ENCODE measurements at regions not wholly inside any gene's neighbourhood (a gene's known extent, or its start where the extent isn't known, plus 50 kb on each side); places are given as distances from the start of the nearest gene placed in this dataset.

DNA sequence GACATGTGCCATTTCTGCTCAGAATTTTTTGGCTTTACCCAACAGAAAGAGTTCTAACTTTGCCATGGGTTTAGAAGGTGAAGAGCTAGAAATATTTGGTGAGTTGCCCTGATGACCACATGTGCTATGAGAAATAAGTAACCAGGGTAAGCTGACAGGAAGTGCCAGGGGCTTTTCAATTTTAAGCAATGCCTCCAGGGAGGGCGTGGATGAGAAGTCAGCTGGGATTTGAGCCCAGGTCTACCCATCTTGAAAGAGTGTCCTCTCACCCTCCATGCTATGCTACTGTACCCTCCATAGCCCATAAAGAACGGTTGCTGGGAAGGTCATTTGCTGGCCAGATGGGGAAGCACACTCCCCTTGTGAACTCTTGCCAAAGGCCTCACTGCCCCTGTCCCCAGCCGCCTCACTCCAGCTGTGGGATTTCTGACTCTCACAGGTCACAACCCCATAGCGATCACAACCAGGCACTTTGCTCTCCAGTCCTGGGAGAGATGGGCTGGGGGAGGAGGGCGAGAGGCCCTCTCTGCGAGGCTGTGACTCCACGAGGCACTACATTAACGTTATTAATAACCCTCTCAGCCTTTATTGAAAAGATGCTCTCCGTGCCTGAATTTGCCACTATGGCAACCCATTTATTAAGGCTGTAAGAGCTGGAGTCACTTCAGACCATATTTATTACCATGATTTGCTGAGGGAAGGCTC is 291.1 kb downstream of the DHX35 start:
- H3K9me3 ChIP-seq: no peaks in the 10 kb centered on the region
- H3K36me3 ChIP-seq: no peaks in the 10 kb centered on the region
- intact Hi-C loops (cut with DNase I): no loop called here
- H3K27ac ChIP-seq: no peak overlapping the region
- TF ChIP-seq POLR2A (IDR thresholded peaks at IDR 0.05) (no peak), POLR2AphosphoS5 (IDR thresholded peaks at IDR 0.05; ENCODE audit: insufficient read depth in 1 of 2, low read depth in 1 of 2) (no peak)
- TF ChIP-seq, protein P1, sequence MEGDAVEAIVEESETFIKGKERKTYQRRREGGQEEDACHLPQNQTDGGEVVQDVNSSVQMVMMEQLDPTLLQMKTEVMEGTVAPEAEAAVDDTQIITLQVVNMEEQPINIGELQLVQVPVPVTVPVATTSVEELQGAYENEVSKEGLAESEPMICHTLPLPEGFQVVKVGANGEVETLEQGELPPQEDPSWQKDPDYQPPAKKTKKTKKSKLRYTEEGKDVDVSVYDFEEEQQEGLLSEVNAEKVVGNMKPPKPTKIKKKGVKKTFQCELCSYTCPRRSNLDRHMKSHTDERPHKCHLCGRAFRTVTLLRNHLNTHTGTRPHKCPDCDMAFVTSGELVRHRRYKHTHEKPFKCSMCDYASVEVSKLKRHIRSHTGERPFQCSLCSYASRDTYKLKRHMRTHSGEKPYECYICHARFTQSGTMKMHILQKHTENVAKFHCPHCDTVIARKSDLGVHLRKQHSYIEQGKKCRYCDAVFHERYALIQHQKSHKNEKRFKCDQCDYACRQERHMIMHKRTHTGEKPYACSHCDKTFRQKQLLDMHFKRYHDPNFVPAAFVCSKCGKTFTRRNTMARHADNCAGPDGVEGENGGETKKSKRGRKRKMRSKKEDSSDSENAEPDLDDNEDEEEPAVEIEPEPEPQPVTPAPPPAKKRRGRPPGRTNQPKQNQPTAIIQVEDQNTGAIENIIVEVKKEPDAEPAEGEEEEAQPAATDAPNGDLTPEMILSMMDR (IDR thresholded peaks at IDR 0.05): no peak
- no peaks in the 10 kb centered on the region for H3K4me1 ChIP-seq
- no peak for DNase-seq (ENCODE audit: extremely low spot score in 2 of 2)
- H3K4me3 ChIP-seq: no peak overlapping the region
- no peaks in the 10 kb centered on the region for H3K27me3 ChIP-seq

DNA sequence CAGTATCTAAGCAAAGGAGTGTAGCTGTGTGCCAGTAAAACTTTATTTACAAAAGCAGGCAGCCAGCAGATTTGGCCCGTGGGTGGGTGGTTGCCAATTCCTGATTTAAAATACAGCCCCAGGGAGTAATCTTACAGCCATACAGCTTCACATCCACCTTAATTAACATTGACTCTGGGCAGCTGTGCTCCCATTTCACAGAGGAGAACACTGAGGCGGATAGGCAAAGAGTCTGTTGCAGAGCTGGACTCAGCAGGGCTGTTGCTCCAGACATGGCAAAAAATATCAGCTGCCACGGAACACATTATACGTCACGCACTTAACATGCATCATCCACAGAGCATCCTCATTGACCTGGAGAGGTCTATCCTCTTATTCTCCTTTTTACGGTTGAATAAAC is 289.9 kb downstream of the DHX35 start:
- Histone ChIP-seq H3K4me1 (no peaks in the 10 kb centered on the region), H3K36me3 (no peaks in the 10 kb centered on the region), H3K9me3 (no peaks in the 10 kb centered on the region), H3K27ac (no peak overlapping the region), H3K27me3 (no peaks in the 10 kb centered on the region), H3K4me3 (no peak overlapping the region)
- no peak for DNase-seq (ENCODE audit: extremely low spot score in 2 of 2)
- TF ChIP-seq, protein P1 (IDR thresholded peaks at IDR 0.05): no peak
- TF ChIP-seq POLR2A (IDR thresholded peaks at IDR 0.05) (no peak), POLR2AphosphoS5 (IDR thresholded peaks at IDR 0.05; ENCODE audit: insufficient read depth in 1 of 2, low read depth in 1 of 2) (no peak)
- intact Hi-C loops (cut with DNase I): no loop called here

DNA sequence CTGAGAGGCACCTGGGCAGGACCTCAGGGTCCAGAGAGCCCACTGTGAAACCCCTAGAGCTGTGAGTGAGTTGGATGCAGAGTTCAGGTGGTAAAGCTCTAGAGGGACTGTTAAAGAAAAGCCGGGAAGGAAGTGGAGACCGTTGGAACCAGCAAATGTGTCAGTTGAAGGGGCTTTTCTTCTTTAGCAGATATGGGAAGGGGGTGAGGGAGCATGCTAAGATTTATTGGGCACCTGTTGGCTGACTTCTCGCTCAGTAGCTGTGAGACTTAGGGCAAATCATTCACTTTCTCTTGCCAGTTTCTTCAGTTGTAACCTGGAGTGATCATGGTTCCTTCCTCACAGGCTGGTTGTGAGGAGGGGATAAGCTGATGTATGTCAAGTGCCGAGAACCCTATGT is 287.7 kb downstream of the DHX35 start:
- TF ChIP-seq POLR2AphosphoS5 (IDR thresholded peaks at IDR 0.05; ENCODE audit: insufficient read depth in 1 of 2, low read depth in 1 of 2) (no peak), POLR2A (IDR thresholded peaks at IDR 0.05) (no peak)
- TF ChIP-seq, protein P1 (IDR thresholded peaks at IDR 0.05): no peak
- Histone ChIP-seq H3K4me1 (no peaks in the 10 kb centered on the region), H3K4me3 (no peak overlapping the region), H3K9me3 (no peaks in the 10 kb centered on the region), H3K27ac (no peak overlapping the region), H3K27me3 (no peaks in the 10 kb centered on the region), H3K36me3 (no peaks in the 10 kb centered on the region)
- intact Hi-C loops (cut with DNase I): no loop called here
- DNase-seq (ENCODE audit: extremely low spot score in 2 of 2): no peak

DNA sequence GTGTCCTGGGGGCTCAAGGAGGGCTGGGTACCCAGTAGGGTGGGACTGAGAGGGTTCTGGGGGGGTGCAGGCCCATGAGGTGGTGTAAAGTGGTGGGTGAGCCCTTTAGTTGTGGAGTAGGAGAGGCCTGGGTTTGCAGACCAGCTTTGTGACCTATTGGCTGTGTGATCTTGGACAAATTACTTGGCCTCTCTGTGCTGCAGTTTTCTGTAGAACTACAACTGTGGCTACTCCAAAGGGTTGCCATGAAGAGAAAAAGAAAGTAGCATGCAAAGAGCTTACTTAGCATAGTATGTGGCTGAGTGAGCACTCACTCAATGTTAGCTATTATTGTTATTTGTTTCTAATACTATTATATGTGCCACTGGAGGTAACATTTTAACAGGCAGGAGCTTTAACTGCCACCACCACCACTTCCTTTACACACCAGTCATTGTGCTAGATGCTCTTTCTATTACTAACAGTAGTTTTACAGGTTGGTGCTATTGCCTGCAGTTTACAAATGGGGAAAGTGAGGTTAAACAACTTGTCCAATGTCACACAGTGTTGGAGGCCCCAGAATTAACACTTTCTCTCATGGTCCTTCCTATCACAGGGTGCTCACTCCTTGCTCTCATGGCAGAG is 286.8 kb downstream of the DHX35 start:
- TF ChIP-seq, protein P1 (IDR thresholded peaks at IDR 0.05): no peak
- TF ChIP-seq POLR2AphosphoS5 (IDR thresholded peaks at IDR 0.05; ENCODE audit: insufficient read depth in 1 of 2, low read depth in 1 of 2): no peak
- TF ChIP-seq POLR2A (IDR thresholded peaks at IDR 0.05): no peak
- Histone ChIP-seq H3K9me3 (no peaks in the 10 kb centered on the region), H3K27me3 (no peaks in the 10 kb centered on the region), H3K4me1 (no peaks in the 10 kb centered on the region), H3K4me3 (no peak overlapping the region), H3K27ac (no peak overlapping the region), H3K36me3 (no peaks in the 10 kb centered on the region)
- DNase-seq (ENCODE audit: extremely low spot score in 2 of 2): no peak
- intact Hi-C loops (cut with DNase I): no loop called here
